Fibroblast of gingiva (primary cell): ENCODE measurements at regions not wholly inside any gene's neighbourhood (a gene's known extent, or its start where the extent isn't known, plus 50 kb on each side); places are given as distances from the start of the nearest gene placed in this dataset.

Source experiments
- DNase-seq: peaks from one replicate; pipeline ENCODE4 v3.0.0-alpha.2; 2011; ENCODE audit warnings: low read depth

GRCh38 chr2:12256206-12256605 lies 460.5 kb upstream of the TRIB2 start:
- DNase-seq = no peak

- peak; percentile 64 for DNase-seq
These were observed 459.3 kb upstream of the TRIB2 start for GRCh38 chr2:12257476-12257875.

- no peak for DNase-seq
These were observed 457.2 kb upstream of the TRIB2 start for GRCh38 chr2:12259493-12259892.

GRCh38 chr2:12261986-12262680 lies 454.6 kb upstream of the TRIB2 start:
- DNase-seq = no peak

GRCh38 chr2:12262681-12263436 lies 453.9 kb upstream of the TRIB2 start:
- peak; percentile 21 for DNase-seq

GRCh38 chr2:12263730-12264129 lies 453.0 kb upstream of the TRIB2 start:
- no peak for DNase-seq

GRCh38 chr2:12264146-12264545 lies 452.6 kb upstream of the TRIB2 start:
- DNase-seq = no peak

GRCh38 chr2:12265646-12266045 lies 451.1 kb upstream of the TRIB2 start:
- DNase-seq = peak; percentile 56

- no peak for DNase-seq
These were observed 449.7 kb upstream of the TRIB2 start for GRCh38 chr2:12267042-12267441.

- no peak for DNase-seq
These were observed 447.4 kb upstream of the TRIB2 start for GRCh38 chr2:12269041-12269972.

- no peak for DNase-seq
These were observed 445.7 kb upstream of the TRIB2 start for GRCh38 chr2:12270876-12271588.

- DNase-seq = no peak
These were observed 445.1 kb upstream of the TRIB2 start for GRCh38 chr2:12271589-12271984.

- no peak for DNase-seq
These were observed 443.6 kb upstream of the TRIB2 start for GRCh38 chr2:12273111-12273510.

GRCh38 chr2:12274591-12274990 lies 442.1 kb upstream of the TRIB2 start:
- DNase-seq = no peak

- no peak for DNase-seq
These were observed 439.3 kb upstream of the TRIB2 start for GRCh38 chr2:12277241-12278034.

- DNase-seq = no peak
These were observed 438.5 kb upstream of the TRIB2 start for GRCh38 chr2:12278217-12278750.

- DNase-seq = peak; percentile 16
These were observed 433.7 kb upstream of the TRIB2 start for GRCh38 chr2:12282780-12283695.

- DNase-seq = no peak
These were observed 432.7 kb upstream of the TRIB2 start for GRCh38 chr2:12284037-12284436.

- peak; percentile 24 for DNase-seq
These were observed 432.2 kb upstream of the TRIB2 start for GRCh38 chr2:12284487-12284886.

GRCh38 chr2:12286347-12286746 lies 430.4 kb upstream of the TRIB2 start:
- no peak for DNase-seq
